Gastrocnemius medialis (tissue), 4 donors: ENCODE measurements at regions not wholly inside any gene's neighbourhood (a gene's known extent, or its start where the extent isn't known, plus 50 kb on each side); places are given as distances from the start of the nearest gene placed in this dataset.

Experiments used
- CTCF ChIP-seq, 5 experiments: fragments of 450-650 bp in 3 of 5; fragments of 200-600 bp in 2 of 5; sonication (generic) in 2 of 5; IDR thresholded peaks in 4 of 5; conservative IDR thresholded peaks in 1 of 5; 1 replicate in 4 of 5; 2 replicates in 1 of 5; pipeline ENCODE4 v1.5.1; 2016 to 2019; ENCODE audit warnings: antibody characterized with exemption in 5 of 5, mild to moderate bottlenecking in 3 of 5, moderate library complexity in 3 of 5
- POLR2A ChIP-seq, 2 donors: fragments of 450-650 bp; IDR thresholded peaks; one replicate each; pipeline ENCODE4 v1.6.1; 2017; ENCODE audit warnings: antibody characterized with exemption in 2 of 2, mild to moderate bottlenecking in 2 of 2, moderate library complexity in 2 of 2

GRCh38 chr5:117431091-117431490 lies 856.5 kb upstream of the SEMA6A start:
- no peak for TF ChIP-seq POLR2A (IDR thresholded peaks at IDR 0.05)
- TF ChIP-seq CTCF (IDR thresholded peaks at IDR 0.05 in 4 of 5, conservative IDR thresholded peaks at IDR 0.05 in 1 of 5): no peak
